ENCODE measurements at regions not wholly inside any gene's neighbourhood (a gene's known extent, or its start where the extent isn't known, plus 50 kb on each side); places are given as distances from the start of the nearest gene placed in this dataset.

- no peak overlapping the region for H3K4me3 Mint-ChIP-seq (ENCODE audit: low read depth)
- no peaks in the 10 kb centered on the region for H3K36me3 Mint-ChIP-seq (ENCODE audit: insufficient read depth)
- DNase-seq (ENCODE audit: low spot score, unreplicated experiment), result no peak
- H3K4me1 Mint-ChIP-seq (ENCODE audit: low read depth), result peaks cover 3% of the 10 kb centered on the region
- no peaks in the 10 kb centered on the region for H3K9me3 Mint-ChIP-seq (ENCODE audit: low read depth)
- no peak for TF ChIP-seq CTCF (IDR thresholded peaks at IDR 0.05; ENCODE audit: unreplicated experiment)
- H3K27ac Mint-ChIP-seq, result no peak overlapping the region
- H3K27me3 Mint-ChIP-seq, result peaks cover 5% of the 10 kb centered on the region
Observed at GRCh38 chr17:14630621-14631020, 329.7 kb downstream of the HS3ST3B1 start.

DNA sequence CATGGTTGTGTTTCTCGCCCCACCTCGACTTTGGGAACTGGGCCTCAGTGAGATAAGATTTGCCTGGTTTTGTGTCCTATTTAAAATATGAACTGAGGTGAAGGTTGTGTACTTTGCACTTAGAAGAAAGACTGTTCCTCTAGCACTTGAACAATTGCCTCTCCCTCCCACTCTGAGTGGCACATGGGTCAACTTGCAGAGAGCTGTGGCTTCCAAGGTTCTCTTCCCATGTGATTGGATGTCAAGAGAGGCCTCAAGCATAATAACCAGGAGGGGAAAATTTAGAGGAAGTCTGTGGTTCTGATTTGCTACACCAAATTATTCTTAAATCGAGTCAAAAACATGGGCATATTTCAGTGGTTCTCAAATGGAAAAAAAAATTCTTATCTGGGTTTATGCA is 329.2 kb downstream of the HS3ST3B1 start:
- no peaks in the 10 kb centered on the region for H3K36me3 Mint-ChIP-seq (ENCODE audit: insufficient read depth)
- peaks cover 5% of the 10 kb centered on the region for H3K27me3 Mint-ChIP-seq
- no peak overlapping the region for H3K27ac Mint-ChIP-seq
- no peak for TF ChIP-seq CTCF (IDR thresholded peaks at IDR 0.05; ENCODE audit: unreplicated experiment)
- DNase-seq (ENCODE audit: low spot score, unreplicated experiment), result no peak
- no peaks in the 10 kb centered on the region for H3K9me3 Mint-ChIP-seq (ENCODE audit: low read depth)
- H3K4me3 Mint-ChIP-seq (ENCODE audit: low read depth), result no peak overlapping the region
- peaks cover 3% of the 10 kb centered on the region for H3K4me1 Mint-ChIP-seq (ENCODE audit: low read depth)

- Mint-ChIP-seq H3K36me3 (ENCODE audit: insufficient read depth) (no peaks in the 10 kb centered on the region), H3K4me3 (ENCODE audit: low read depth) (no peak overlapping the region), H3K27me3 (peaks cover 5% of the 10 kb centered on the region), H3K9me3 (ENCODE audit: low read depth) (no peaks in the 10 kb centered on the region), H3K27ac (no peak overlapping the region), H3K4me1 (ENCODE audit: low read depth) (no peaks in the 10 kb centered on the region)
- TF ChIP-seq CTCF (IDR thresholded peaks at IDR 0.05; ENCODE audit: unreplicated experiment), result no peak
- no peak for DNase-seq (ENCODE audit: low spot score, unreplicated experiment)
Observed at GRCh38 chr17:14622615-14623101, 321.8 kb downstream of the HS3ST3B1 start.

- TF ChIP-seq CTCF (IDR thresholded peaks at IDR 0.05; ENCODE audit: unreplicated experiment), result no peak
- Mint-ChIP-seq H3K36me3 (ENCODE audit: insufficient read depth) (no peaks in the 10 kb centered on the region), H3K4me3 (ENCODE audit: low read depth) (no peak overlapping the region), H3K27me3 (peaks cover 8% of the 10 kb centered on the region), H3K27ac (no peak overlapping the region), H3K9me3 (ENCODE audit: low read depth) (no peaks in the 10 kb centered on the region), H3K4me1 (ENCODE audit: low read depth) (no peaks in the 10 kb centered on the region)
- DNase-seq (ENCODE audit: low spot score, unreplicated experiment), result no peak
Observed at GRCh38 chr17:14621826-14622614, 321.1 kb downstream of the HS3ST3B1 start.

- no peak overlapping the region for H3K27ac Mint-ChIP-seq
- no peak for DNase-seq (ENCODE audit: low spot score, unreplicated experiment)
- H3K4me3 Mint-ChIP-seq (ENCODE audit: low read depth), result no peak overlapping the region
- TF ChIP-seq CTCF (IDR thresholded peaks at IDR 0.05; ENCODE audit: unreplicated experiment), result no peak
- peaks cover 5% of the 10 kb centered on the region for H3K27me3 Mint-ChIP-seq
- no peaks in the 10 kb centered on the region for H3K36me3 Mint-ChIP-seq (ENCODE audit: insufficient read depth)
- no peaks in the 10 kb centered on the region for H3K4me1 Mint-ChIP-seq (ENCODE audit: low read depth)
- H3K9me3 Mint-ChIP-seq (ENCODE audit: low read depth), result no peaks in the 10 kb centered on the region
Observed at GRCh38 chr17:14619821-14620220, 318.9 kb downstream of the HS3ST3B1 start.
